Transverse colon (tissue), 4 donors: ENCODE measurements at regions not wholly inside any gene's neighbourhood (a gene's known extent, or its start where the extent isn't known, plus 50 kb on each side); places are given as distances from the start of the nearest gene placed in this dataset.

Source experiments
- DNase-seq: peaks from one replicate; pipeline ENCODE4 v3.0.0-alpha.2; 2019
- H3K27ac ChIP-seq, 4 donors: fragments of 200-600 bp; sonication (generic); 2 replicates each; pipeline ENCODE4 v1.5.1; 2016 to 2018; ENCODE audit warnings: inconsistent platforms in 4 of 4
- H3K27me3 ChIP-seq: fragments of 200-600 bp; sonication (generic); 2 replicates; pipeline ENCODE4 v1.5.1; 2017; ENCODE audit warnings: inconsistent platforms
- H3K36me3 ChIP-seq, 4 donors: fragments of 200-600 bp; sonication (generic); 2 replicates each; pipeline ENCODE4 v1.5.1; 2017 to 2019; ENCODE audit warnings: inconsistent platforms in 4 of 4
- H3K4me1 ChIP-seq, 4 donors: fragments of 200-600 bp; sonication (generic); 2 replicates each; pipeline ENCODE4 v1.5.1; 2017 to 2020; ENCODE audit warnings: inconsistent platforms in 4 of 4
- H3K4me3 ChIP-seq, 4 donors: fragments of 200-600 bp; sonication (generic); 1 replicate in 1 of 4; 2 replicates in 3 of 4; pipeline versions ENCODE4 v1.5.1 to v1.6.1; 2017 to 2019; ENCODE audit warnings: inconsistent platforms in 4 of 4
- H3K9me3 ChIP-seq, 2 donors: fragments of 200-600 bp; sonication (generic); 2 replicates each; pipeline ENCODE4 v1.5.1; 2017 to 2019; ENCODE audit warnings: inconsistent platforms in 2 of 2
- CTCF ChIP-seq, 5 experiments: fragments of 200-600 bp in 3 of 5; fragments of 450-650 bp in 2 of 5; sonication (generic) in 3 of 5; IDR thresholded peaks; 1 replicate in 2 of 5; 2 replicates in 3 of 5; pipeline ENCODE4 v1.5.1; 2016 to 2017; ENCODE audit warnings: antibody characterized with exemption in 5 of 5, inconsistent platforms in 3 of 5, mild to moderate bottlenecking in 2 of 5, moderate library complexity in 1 of 5
- EP300 ChIP-seq: sonication (generic); formaldehyde crosslinking; IDR thresholded peaks from one replicate; pipeline ENCODE4 v1.6.1; 2017; ENCODE audit warnings: antibody characterized with exemption, low read depth
- POLR2A ChIP-seq: fragments of 450-650 bp; IDR thresholded peaks from one replicate; pipeline ENCODE4 v1.6.1; 2016; ENCODE audit warnings: antibody characterized with exemption, mild to moderate bottlenecking, moderate library complexity
- POLR2AphosphoS5 ChIP-seq, 3 donors: sonication (generic); formaldehyde crosslinking; IDR thresholded peaks; one replicate each; pipeline ENCODE4 v1.6.1; 2016; ENCODE audit warnings: antibody characterized with exemption in 3 of 3
- WGBS, 2 donors: methylation state at CpG; one replicate each; pipeline ENCODE4 v1.1.5; 2018; ENCODE audit warnings: low coverage in 1 of 2; 5-methylcytosine and 5-hydroxymethylcytosine counted together
- in situ Hi-C, 4 donors: fragments of 200-750 bp; cut with MboI; loops; one replicate each; pipeline versions ENCODE4 v1.15.0 to v1.15.1; 2017; ENCODE audit warnings: low sequenced_read_pairs in 3 of 4, low pct_ligation_motif_present in 1 of 4, low pct_unique_long_range_greater_than_20kb in 1 of 4
- intact Hi-C: fragments of 100-400 bp; cut with DNase I; formaldehyde crosslinking; loops from one replicate; pipeline ENCODE4 v1.15.1; 2023; ENCODE audit warnings: low total_unique reads

- H3K36me3 ChIP-seq, result no peaks in the 10 kb centered on the region
- intact Hi-C loops, result no loop called here
- no peak overlapping the region for H3K27ac ChIP-seq
- H3K4me3 ChIP-seq, result no peak overlapping the region
- no peak for TF ChIP-seq POLR2AphosphoS5 (IDR thresholded peaks at IDR 0.05)
- H3K4me1 ChIP-seq, result no peaks in the 10 kb centered on the region
- H3K27me3 ChIP-seq, result no peaks in the 10 kb centered on the region
- in situ Hi-C loops, result no loop called here
- DNase-seq, result no peak
- no peaks in the 10 kb centered on the region for H3K9me3 ChIP-seq
Measured at GRCh38 chr20:39137299-39137698, 175.2 kb downstream of the DHX35 start.

- H3K4me1 ChIP-seq, result no peaks in the 10 kb centered on the region
- in situ Hi-C loops (no loop called here), intact Hi-C loops (no loop called here)
- H3K9me3 ChIP-seq, result no peaks in the 10 kb centered on the region
- no peak overlapping the region for H3K4me3 ChIP-seq
- no peaks in the 10 kb centered on the region for H3K27me3 ChIP-seq
- no peak for DNase-seq
- no peaks in the 10 kb centered on the region for H3K36me3 ChIP-seq
- TF ChIP-seq EP300, result no peak
- no peak for TF ChIP-seq POLR2A
- TF ChIP-seq CTCF (IDR thresholded peaks at IDR 0.05), result no peak
- TF ChIP-seq POLR2AphosphoS5 (IDR thresholded peaks at IDR 0.05), result no peak
- no peak overlapping the region for H3K27ac ChIP-seq
- 44 to 75% methylated on average over 4 to 6 of the region's 6 CpGs for WGBS, 2 donors
Measured at GRCh38 chr20:39136798-39137197, 174.7 kb downstream of the DHX35 start.

GRCh38 chr20:39135885-39136544 lies 173.9 kb downstream of the DHX35 start:
- no peak for TF ChIP-seq POLR2AphosphoS5 (IDR thresholded peaks at IDR 0.05)
- no peak for TF ChIP-seq EP300
- TF ChIP-seq POLR2A, result no peak
- no peak for TF ChIP-seq CTCF (IDR thresholded peaks at IDR 0.05)
- no peak overlapping the region for H3K4me3 ChIP-seq
- H3K36me3 ChIP-seq, result no peaks in the 10 kb centered on the region
- H3K4me1 ChIP-seq, result no peaks in the 10 kb centered on the region
- DNase-seq, result no peak
- intact Hi-C loops (no loop called here), in situ Hi-C loops (no loop called here)
- no peaks in the 10 kb centered on the region for H3K27me3 ChIP-seq
- H3K9me3 ChIP-seq, result no peaks in the 10 kb centered on the region
- 84 to 100% methylated on average over 1 to 15 of the region's 15 CpGs for WGBS, 2 donors
- H3K27ac ChIP-seq, result no peak overlapping the region

GRCh38 chr20:39133201-39133600 lies 171.1 kb downstream of the DHX35 start:
- intact Hi-C loops (no loop called here), in situ Hi-C loops (no loop called here)
- Histone ChIP-seq H3K36me3 (no peaks in the 10 kb centered on the region), H3K9me3 (no peaks in the 10 kb centered on the region), H3K27me3 (no peaks in the 10 kb centered on the region), H3K27ac (no peak overlapping the region), H3K4me3 (no peak overlapping the region), H3K4me1 (no peaks in the 10 kb centered on the region)
- DNase-seq, result no peak
- 92% methylated on average over 4 of the region's 4 CpGs; no CpG with 5 or more reads in 1 of the 2 donors for WGBS, 2 donors
- TF ChIP-seq CTCF (IDR thresholded peaks at IDR 0.05) (no peak), POLR2A (no peak), EP300 (no peak), POLR2AphosphoS5 (IDR thresholded peaks at IDR 0.05) (no peak)

- 82 to 89% methylated on average over 1 to 5 of the region's 5 CpGs for WGBS, 2 donors
- no peak for TF ChIP-seq POLR2A
- no peak for TF ChIP-seq POLR2AphosphoS5 (IDR thresholded peaks at IDR 0.05)
- no peak for TF ChIP-seq CTCF (IDR thresholded peaks at IDR 0.05)
- no peak for TF ChIP-seq EP300
- H3K4me1 ChIP-seq, result no peaks in the 10 kb centered on the region
- no peaks in the 10 kb centered on the region for H3K36me3 ChIP-seq
- no peak overlapping the region for H3K27ac ChIP-seq
- no peaks in the 10 kb centered on the region for H3K9me3 ChIP-seq
- no peak overlapping the region for H3K4me3 ChIP-seq
- H3K27me3 ChIP-seq, result no peaks in the 10 kb centered on the region
- DNase-seq, result no peak
- in situ Hi-C loops, result no loop called here
- intact Hi-C loops, result no loop called here
Measured at GRCh38 chr20:39132511-39132910, 170.4 kb downstream of the DHX35 start.
